CD1c-positive myeloid dendritic cell (primary cell): ENCODE measurements at regions not wholly inside any gene's neighbourhood (a gene's known extent, or its start where the extent isn't known, plus 50 kb on each side); places are given as distances from the start of the nearest gene placed in this dataset.
"Not testable (repeated sequence)": the region's sequence is repeated elsewhere in the genome, so short reads cannot be mapped to it uniquely, and the experiment has no call there.

Experiments used
- DNase-seq: peaks from one replicate; pipeline ENCODE4 v3.0.0-alpha.2; 2016; ENCODE audit errors: extremely low spot score

DNA sequence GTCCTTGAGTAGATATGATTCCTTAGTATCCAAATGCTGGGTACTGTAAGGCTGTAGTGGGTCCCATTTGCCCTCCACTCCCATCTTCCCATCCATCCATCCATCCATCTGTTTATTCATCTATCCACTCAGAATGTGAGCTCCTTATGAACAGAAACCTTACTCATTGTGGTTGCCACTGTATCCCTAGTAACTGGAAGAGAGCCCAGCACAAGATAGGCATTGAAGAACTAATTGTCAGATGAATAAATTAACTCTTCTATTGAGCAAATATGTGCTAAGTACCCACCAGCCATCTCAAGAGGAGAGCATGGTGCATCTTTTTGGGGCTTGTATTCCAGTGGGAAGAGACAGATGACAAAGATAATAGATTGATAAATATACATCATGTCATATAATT, 86.4 kb upstream of the SEZ6L start:
- DNase-seq: no peak

DNA sequence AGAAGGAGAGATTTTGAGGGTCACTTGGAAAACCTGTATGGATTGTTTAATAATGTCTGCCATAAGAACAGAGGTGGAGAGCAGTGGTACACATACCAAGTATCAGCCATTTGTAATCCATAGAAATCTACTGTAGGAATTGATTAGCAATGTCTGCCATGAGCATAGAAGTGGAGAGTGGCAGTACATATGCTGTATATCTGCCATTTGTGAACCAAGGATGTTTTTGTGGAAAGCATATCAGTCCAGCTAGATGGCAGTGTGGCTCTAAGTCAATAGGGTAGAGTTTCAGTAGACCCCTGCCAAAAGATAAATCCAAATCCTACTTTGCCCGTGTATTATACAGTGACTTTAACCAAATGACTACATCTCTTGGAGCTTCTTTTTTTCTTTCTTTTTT, 82.9 kb upstream of the SEZ6L start:
- DNase-seq: no peak

DNA sequence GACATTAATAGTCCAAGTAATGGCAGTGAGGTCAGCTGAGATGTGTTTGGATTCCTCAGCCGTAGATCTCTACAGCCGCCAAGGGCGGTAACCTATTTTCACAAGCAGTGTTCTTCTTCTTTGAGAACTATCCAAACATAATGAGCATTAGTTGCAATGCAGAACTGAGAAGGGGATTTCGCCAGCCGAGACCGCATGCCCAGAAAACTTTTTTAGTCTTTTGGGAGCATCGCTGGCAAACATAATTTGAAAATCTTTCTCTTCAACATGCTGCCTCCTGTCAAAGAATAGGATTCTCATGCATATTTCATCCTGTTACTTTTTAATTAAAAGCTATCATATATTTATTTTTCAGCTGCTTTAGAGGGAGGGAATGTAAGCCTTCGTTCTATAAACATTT, 81.4 kb upstream of the SEZ6L start:
- no peak for DNase-seq

DNA sequence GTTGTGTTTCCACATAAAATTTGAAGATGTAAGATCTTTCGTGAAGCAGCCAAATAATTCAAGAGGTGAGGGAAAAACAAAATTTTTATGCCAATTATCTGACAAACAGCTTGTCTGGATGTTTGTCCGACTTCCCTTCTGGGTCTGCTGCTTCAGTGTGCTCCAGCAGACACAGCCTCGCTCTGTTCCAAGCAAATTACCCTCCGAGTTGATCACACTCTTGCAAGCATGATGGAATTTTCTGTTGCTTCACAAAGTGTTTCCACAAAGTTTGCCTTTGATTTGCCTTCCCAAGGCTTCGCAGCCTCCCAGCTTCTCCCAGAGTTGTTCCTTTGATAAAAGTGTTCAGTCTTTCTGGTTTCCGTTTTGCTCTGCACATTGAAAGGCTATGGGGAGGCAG, 78.4 kb upstream of the SEZ6L start:
- no peak for DNase-seq

DNA sequence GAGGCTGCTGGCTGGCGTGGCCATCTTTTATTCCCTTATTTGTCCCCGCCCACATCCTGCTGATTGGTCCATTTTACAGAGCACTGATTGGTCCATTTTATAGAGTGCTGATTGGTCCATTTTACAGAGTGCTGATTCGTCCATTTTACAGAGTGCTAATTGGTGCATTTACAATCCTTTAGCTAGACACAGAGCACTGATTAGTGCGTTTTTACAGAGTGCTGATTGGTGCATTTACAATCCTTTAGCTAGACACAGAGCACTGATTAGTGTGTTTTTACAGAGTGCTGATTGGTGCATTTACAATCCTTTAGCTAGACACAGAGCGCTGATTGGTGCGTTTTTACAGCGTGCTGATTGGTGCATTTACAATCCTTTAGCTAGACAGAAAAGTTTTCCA, 74.8 kb upstream of the SEZ6L start:
- not testable (repeated sequence) for DNase-seq

DNA sequence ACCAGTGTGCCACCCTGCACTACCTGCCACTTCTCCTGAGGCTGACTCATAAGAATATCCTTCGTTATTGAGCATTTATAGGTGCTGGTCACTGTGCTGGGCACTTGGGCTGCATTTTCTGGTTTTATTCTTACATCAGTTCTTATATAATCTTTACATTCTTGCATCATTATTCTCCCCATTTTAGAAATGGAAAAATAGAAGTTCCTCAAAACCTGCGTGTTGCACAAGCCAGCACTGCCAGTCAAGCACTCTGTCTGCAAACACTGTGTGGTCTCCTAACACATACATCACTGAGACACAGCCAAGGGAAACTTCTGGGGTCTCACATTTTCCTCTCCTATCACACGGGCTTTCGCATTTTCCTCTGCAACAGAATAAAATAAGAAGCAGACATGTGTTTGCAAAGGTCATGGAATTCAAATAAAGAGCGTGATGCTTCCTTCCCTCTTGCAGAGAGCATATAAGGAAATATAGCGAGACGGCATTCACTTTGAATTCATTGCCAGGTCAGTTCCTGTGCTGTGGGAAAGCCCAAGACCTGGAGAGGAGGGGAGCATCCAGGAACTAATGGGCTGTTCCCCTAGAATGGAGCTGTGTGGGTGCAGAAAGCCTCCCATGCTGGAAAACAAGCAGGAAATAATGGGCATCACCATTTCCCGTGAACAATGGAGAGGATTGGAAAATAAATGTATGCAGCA, 73.9 kb upstream of the SEZ6L start:
- DNase-seq: peak; percentile 17

DNA sequence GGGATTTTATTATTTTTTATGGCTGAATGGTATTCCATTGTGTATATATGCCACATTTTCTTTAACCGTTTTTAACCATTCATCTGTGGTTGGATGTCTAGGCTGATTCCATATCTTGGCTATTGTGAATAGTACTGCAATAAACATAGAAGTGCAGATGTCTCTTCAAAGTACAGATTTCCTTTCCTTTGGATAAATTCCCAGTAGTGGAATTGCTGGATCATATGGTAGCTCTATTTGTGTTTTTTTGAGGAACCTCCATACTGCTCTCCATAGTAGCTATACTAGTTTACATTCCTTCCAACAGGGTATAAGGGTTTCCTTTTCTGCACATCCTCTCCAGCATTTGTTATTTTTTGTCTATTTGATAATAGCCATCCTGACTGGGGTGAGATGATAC, 71.9 kb upstream of the SEZ6L start:
- no peak for DNase-seq

DNA sequence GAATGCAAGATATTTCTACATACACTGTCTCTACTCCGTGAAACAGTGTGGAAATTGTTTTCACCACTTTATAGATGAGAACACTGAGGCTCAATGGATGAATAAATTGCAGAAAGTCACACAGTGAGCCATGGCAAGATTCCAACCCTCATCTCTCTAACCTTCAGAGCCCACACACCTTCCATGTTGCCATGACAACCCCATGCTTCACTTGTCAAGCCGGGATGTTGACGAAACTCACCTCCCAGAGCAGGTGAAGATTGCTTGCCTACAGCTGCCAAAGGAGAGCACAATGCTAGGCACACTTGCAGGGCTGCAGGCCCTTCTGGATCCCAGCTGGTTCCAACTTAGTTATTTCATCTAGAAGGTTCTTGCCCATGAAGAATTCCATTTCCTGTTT, 71.4 kb upstream of the SEZ6L start:
- DNase-seq: no peak

DNA sequence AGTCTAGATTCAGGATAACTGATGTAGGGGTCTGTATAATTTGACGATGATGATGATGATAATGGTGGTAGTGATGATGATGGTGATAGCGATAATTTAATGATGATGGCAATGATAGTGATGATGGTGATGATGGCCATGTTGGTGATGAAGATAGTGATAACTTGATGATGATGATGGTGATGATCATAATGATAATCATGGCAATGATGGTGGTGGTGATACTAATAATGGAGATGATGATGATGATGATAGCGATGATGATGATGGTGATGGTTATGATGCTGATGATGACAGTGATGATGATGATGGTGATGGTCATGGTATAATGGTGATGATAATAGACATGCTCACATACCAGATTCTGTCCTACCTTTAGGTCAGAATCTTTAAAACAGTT, 66.2 kb upstream of the SEZ6L start:
- no peak for DNase-seq

DNA sequence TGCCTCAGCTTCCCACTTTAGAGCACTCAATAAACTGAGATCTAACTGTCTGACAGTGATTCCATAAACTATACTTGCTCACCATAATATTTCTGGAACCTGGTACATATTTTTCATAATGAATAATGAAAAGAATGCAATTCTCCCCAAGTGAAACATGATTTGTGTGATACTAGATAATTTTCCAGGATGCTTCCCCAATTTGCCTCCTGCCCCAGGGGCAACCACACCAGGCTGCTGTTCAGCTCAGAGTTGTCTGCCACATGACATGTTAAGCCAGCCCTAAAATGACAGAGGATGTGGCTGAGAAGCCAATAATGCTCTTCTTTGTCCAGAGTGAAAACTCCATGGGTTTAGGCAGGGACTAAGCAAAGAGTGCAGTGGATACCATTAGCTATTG, 62.9 kb upstream of the SEZ6L start:
- DNase-seq: no peak

DNA sequence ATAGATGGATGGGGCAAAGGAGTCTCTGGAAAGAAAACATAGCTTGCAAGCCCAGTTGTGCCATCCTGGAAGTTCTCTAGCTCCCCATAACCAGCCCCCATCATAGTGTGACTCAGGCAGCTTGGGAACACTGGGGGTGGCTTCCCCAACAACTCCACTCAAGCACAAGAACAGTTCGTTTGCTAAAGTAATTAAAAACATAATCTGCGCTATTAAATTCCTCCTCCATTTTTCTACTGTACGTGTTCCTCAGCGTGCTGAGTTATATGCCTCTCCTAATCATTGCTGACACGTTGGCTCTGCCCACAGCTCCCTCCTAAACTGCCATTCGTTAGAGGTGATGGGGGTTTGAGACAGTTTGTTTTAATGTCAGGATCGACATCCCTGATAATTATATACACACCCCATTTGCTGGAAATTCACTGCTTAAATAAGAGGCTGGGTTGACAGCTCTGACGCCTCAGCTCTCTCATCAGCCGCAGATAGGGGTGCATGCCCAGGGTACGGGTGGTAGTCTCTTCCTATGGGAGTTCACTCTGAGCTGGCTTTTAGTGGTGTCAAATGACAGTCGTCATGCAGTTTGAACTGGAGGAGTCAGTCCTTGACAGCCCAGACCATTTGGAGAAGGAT, 59.5 kb upstream of the SEZ6L start:
- DNase-seq: no peak

DNA sequence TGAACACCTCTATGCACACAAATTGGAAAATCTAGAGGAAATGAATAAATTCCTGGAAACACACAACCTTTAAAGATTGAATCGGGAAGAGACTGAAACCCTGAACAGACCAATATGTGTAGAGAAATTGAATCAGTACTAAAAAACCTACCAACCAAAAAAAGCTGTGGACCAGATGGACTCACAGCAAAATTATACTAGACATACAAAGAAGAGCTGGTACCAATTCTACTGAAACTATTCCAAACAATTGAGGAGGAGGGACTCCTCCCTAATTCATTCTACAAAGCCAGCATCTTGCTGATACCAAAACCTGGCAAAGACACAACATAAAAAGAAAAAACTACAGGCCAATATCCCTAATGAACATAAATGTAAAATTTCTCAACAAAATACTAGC, 54.4 kb upstream of the SEZ6L start:
- DNase-seq: no peak

DNA sequence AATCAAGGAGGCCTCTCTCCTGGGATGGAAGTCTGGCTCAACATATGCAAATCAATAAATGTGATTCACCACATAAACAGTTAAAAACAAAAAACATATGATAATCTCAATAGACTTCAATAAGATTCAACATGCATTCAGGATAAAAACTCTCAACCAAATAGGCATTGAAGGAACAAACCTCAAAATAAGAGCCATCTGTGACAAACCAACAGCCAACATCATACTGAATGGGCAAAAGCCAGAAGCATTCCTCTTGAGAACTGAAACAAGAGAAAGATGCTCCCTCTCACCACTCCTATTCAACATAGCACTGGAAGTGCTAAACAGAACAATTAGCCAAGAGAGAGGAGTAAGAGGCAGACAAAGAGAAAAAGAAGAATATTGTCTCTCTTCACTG, 54.0 kb upstream of the SEZ6L start:
- DNase-seq: no peak
